Activated CD4-positive, alpha-beta memory T cell treated with anti-CD3 and anti-CD28 coated beads for 36 hours (primary cell): ENCODE measurements at regions not wholly inside any gene's neighbourhood (a gene's known extent, or its start where the extent isn't known, plus 50 kb on each side); places are given as distances from the start of the nearest gene placed in this dataset.

Experiments
- CTCF ChIA-PET: fragments of 350-600 bp; sonication (Branson Sonifier 250); formaldehyde crosslinking; loops from one replicate; lab custom pipeline; 2021; ENCODE audit warnings: antibody characterized with exemption, inconsistent platforms; lab: Charles Lee
- POLR2A ChIA-PET: fragments of 350-600 bp; sonication (Branson Sonifier 250); formaldehyde crosslinking; loops from one replicate; lab custom pipeline; 2021; ENCODE audit warnings: antibody characterized with exemption; lab: Charles Lee
- DNase-seq: peaks from one replicate; pipeline ENCODE4 v3.0.0-alpha.2; 2020
- H3K27ac Mint-ChIP-seq: one replicate; pipeline ENCODE4 v1.8.0; 2021; ENCODE audit warnings: mixed read lengths
- H3K27me3 Mint-ChIP-seq: one replicate; pipeline ENCODE4 v1.8.0; 2021; ENCODE audit warnings: mixed read lengths
- H3K36me3 Mint-ChIP-seq: one replicate; pipeline ENCODE4 v1.8.0; 2021; ENCODE audit warnings: mixed read lengths
- H3K4me1 Mint-ChIP-seq: one replicate; pipeline ENCODE4 v1.8.0; 2021; ENCODE audit warnings: low read depth, mixed read lengths
- H3K4me3 Mint-ChIP-seq: one replicate; pipeline ENCODE4 v1.8.0; 2021; ENCODE audit warnings: mild to moderate bottlenecking, mixed read lengths
- H3K9me3 Mint-ChIP-seq: one replicate; pipeline ENCODE4 v1.8.0; 2021; ENCODE audit warnings: mixed read lengths
- intact Hi-C: fragments of 100-400 bp; cut with micrococcal nuclease; formaldehyde crosslinking; loops from one replicate; pipeline ENCODE4 v1.15.1; 2023

- POLR2A ChIA-PET: no interaction called here
- Mint-ChIP-seq H3K36me3 (no peaks in the 10 kb centered on the region), H3K9me3 (peaks cover 11% of the 10 kb centered on the region), H3K27me3 (no peaks in the 10 kb centered on the region), H3K27ac (no peak overlapping the region), H3K4me1 (no peaks in the 10 kb centered on the region), H3K4me3 (no peak overlapping the region)
- intact Hi-C loops: no loop called here
- CTCF ChIA-PET: no interaction called here
- DNase-seq: no peak
Observed at GRCh38 chr4:32847461-32847860, 2127.3 kb downstream of the PCDH7 start.

GRCh38 chr4:32855622-32856021 lies 2135.5 kb downstream of the PCDH7 start:
- Mint-ChIP-seq H3K9me3 (peaks cover 8% of the 10 kb centered on the region), H3K4me1 (no peaks in the 10 kb centered on the region), H3K27me3 (no peaks in the 10 kb centered on the region), H3K27ac (no peak overlapping the region), H3K4me3 (no peak overlapping the region), H3K36me3 (no peaks in the 10 kb centered on the region)
- intact Hi-C loops: no loop called here
- no peak for DNase-seq
- ChIA-PET CTCF (no interaction called here), POLR2A (no interaction called here)

GRCh38 chr4:32858361-32858760 lies 2138.2 kb downstream of the PCDH7 start:
- intact Hi-C loops: no loop called here
- Mint-ChIP-seq H3K4me3 (no peak overlapping the region), H3K27ac (no peak overlapping the region), H3K4me1 (no peaks in the 10 kb centered on the region), H3K27me3 (no peaks in the 10 kb centered on the region), H3K36me3 (no peaks in the 10 kb centered on the region), H3K9me3 (peaks cover 5% of the 10 kb centered on the region)
- ChIA-PET POLR2A (no interaction called here), CTCF (no interaction called here)
- no peak for DNase-seq

DNA sequence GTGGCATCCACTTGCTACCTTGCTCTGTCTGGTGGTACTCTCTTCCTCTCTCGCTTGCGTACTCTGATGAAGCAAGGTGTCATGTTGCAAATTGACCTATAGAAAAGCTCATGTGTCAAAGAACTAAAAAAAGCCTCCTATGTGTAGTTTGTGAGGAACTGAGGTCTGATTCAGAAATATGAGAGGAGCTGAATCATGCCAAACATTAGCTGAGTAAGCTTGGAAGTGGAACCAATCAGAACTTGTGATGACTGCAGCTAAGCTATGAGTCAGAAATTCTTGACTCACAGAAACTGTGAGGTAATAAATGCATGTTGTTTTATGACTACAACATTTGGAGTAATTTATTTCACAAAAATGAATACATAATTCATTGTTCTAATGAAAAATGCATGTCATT lies 2138.8 kb downstream of the PCDH7 start:
- ChIA-PET POLR2A (no interaction called here), CTCF (no interaction called here)
- Mint-ChIP-seq H3K9me3 (peaks cover 5% of the 10 kb centered on the region), H3K4me1 (no peaks in the 10 kb centered on the region), H3K27me3 (no peaks in the 10 kb centered on the region), H3K27ac (no peak overlapping the region), H3K4me3 (no peak overlapping the region), H3K36me3 (no peaks in the 10 kb centered on the region)
- DNase-seq: no peak
- intact Hi-C loops: no loop called here

- no peaks in the 10 kb centered on the region for H3K36me3 Mint-ChIP-seq
- H3K4me1 Mint-ChIP-seq: no peaks in the 10 kb centered on the region
- POLR2A ChIA-PET: no interaction called here
Observed at GRCh38 chr4:32864713-32865351, 2144.7 kb downstream of the PCDH7 start.

GRCh38 chr4:32876546-32876945 lies 2156.4 kb downstream of the PCDH7 start:
- DNase-seq: no peak
- ChIA-PET CTCF (no interaction called here), POLR2A (no interaction called here)
- H3K4me1 Mint-ChIP-seq: no peaks in the 10 kb centered on the region
- H3K36me3 Mint-ChIP-seq: no peaks in the 10 kb centered on the region
- H3K9me3 Mint-ChIP-seq: peaks cover 16% of the 10 kb centered on the region
- intact Hi-C loops: no loop called here
- no peak overlapping the region for H3K27ac Mint-ChIP-seq
- no peaks in the 10 kb centered on the region for H3K27me3 Mint-ChIP-seq
- H3K4me3 Mint-ChIP-seq: no peak overlapping the region

More at GRCh38 chr4:32864713-32865351, 2144.7 kb downstream of the PCDH7 start:
- Mint-ChIP-seq H3K27ac (no peak overlapping the region), H3K9me3 (peaks cover 7% of the 10 kb centered on the region), H3K27me3 (no peaks in the 10 kb centered on the region), H3K4me3 (no peak overlapping the region)
- CTCF ChIA-PET: no interaction called here
- intact Hi-C loops: no loop called here
- DNase-seq: no peak

- POLR2A ChIA-PET: no interaction called here
- CTCF ChIA-PET: no interaction called here
- no peak for DNase-seq
- Mint-ChIP-seq H3K9me3 (peaks cover 14% of the 10 kb centered on the region), H3K27me3 (no peaks in the 10 kb centered on the region), H3K4me3 (no peak overlapping the region), H3K27ac (no peak overlapping the region), H3K4me1 (no peaks in the 10 kb centered on the region), H3K36me3 (no peaks in the 10 kb centered on the region)
- intact Hi-C loops: no loop called here
Observed at GRCh38 chr4:32879913-32880312, 2159.7 kb downstream of the PCDH7 start.

DNA sequence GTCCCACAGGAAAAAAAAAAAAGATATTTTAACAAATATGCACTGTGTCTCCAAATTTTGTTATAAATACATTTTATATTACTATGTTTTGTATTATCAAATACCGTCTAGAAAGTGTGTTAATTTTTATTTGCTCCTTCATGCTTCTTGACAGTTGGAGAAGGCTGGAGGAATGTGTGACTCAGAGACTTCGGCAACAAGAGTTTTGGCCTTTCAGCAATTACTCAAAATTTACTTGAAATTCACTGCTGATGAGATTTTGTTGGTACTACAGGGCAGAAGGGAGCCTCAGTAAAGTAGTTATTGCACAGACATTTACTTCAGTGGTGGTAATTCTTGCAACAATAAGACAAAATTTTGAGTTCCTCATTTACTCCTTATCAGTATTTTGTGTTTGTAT lies 2164.0 kb downstream of the PCDH7 start:
- Mint-ChIP-seq H3K27me3 (no peaks in the 10 kb centered on the region), H3K27ac (no peak overlapping the region), H3K9me3 (peaks cover 13% of the 10 kb centered on the region), H3K4me1 (no peaks in the 10 kb centered on the region), H3K4me3 (no peak overlapping the region), H3K36me3 (no peaks in the 10 kb centered on the region)
- DNase-seq: no peak
- intact Hi-C loops: no loop called here
- ChIA-PET POLR2A (no interaction called here), CTCF (no interaction called here)

- H3K9me3 Mint-ChIP-seq: peaks cover 2% of the 10 kb centered on the region
- no peaks in the 10 kb centered on the region for H3K4me1 Mint-ChIP-seq
- no peak overlapping the region for H3K27ac Mint-ChIP-seq
- DNase-seq: no peak
- POLR2A ChIA-PET: no interaction called here
- CTCF ChIA-PET: no interaction called here
- no peak overlapping the region for H3K4me3 Mint-ChIP-seq
- no peaks in the 10 kb centered on the region for H3K36me3 Mint-ChIP-seq
- H3K27me3 Mint-ChIP-seq: no peaks in the 10 kb centered on the region
- intact Hi-C loops: no loop called here
Observed at GRCh38 chr4:32890398-32890797, 2170.2 kb downstream of the PCDH7 start.

DNA sequence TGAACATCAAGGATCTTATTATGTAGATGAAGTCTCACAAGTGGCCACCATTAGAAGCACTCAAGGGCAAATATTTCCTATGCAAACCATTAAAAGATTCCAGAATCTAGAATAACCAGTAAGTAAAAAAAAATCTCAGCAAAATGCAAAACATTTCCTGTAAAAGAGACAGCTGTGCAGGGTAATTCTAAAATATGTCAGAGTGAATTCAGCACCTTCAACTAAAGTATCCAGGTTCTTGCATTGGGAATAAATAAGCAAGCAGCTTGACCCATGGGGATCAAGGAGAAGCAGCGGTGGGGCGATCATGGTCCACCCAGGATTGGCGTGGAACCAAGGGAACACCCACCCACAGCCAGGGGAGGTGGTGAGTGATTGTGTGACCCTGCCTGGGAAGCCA lies 2188.9 kb downstream of the PCDH7 start:
- intact Hi-C loops: no loop called here
- no peak overlapping the region for H3K27ac Mint-ChIP-seq
- no peak for DNase-seq
- H3K9me3 Mint-ChIP-seq: peaks cover 22% of the 10 kb centered on the region
- no peaks in the 10 kb centered on the region for H3K27me3 Mint-ChIP-seq
- CTCF ChIA-PET: no interaction called here
- no peaks in the 10 kb centered on the region for H3K36me3 Mint-ChIP-seq
- POLR2A ChIA-PET: no interaction called here
- H3K4me1 Mint-ChIP-seq: no peaks in the 10 kb centered on the region
- H3K4me3 Mint-ChIP-seq: no peak overlapping the region

DNA sequence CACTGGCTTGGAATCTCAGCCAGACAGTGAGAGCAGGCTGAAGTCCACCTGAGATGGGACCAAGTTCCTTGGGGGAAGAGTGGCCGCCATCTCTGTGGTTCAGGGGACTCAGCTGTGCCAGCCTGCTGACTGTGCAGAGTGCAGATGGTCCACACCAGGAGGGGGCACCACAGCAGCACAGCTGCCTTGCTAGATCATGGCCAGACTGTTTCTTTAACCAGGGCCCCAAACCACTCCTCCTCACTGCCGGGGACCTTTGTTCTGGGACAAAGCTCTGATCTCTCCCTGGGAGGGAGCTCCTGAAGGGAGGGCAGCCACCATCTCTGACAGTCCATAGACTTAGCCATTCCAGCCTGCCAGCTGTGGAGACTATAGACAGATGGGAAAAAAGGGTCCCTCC lies 2189.6 kb downstream of the PCDH7 start:
- Mint-ChIP-seq H3K27ac (no peak overlapping the region), H3K27me3 (no peaks in the 10 kb centered on the region), H3K4me3 (no peak overlapping the region), H3K4me1 (no peaks in the 10 kb centered on the region), H3K36me3 (no peaks in the 10 kb centered on the region), H3K9me3 (peaks cover 19% of the 10 kb centered on the region)
- no peak for DNase-seq
- ChIA-PET CTCF (no interaction called here), POLR2A (no interaction called here)
- intact Hi-C loops: no loop called here

GRCh38 chr4:32917586-32917985 lies 2197.4 kb downstream of the PCDH7 start:
- ChIA-PET CTCF (no interaction called here), POLR2A (no interaction called here)
- no peak for DNase-seq
- Mint-ChIP-seq H3K27me3 (no peaks in the 10 kb centered on the region), H3K9me3 (peaks cover 11% of the 10 kb centered on the region), H3K4me1 (no peaks in the 10 kb centered on the region), H3K36me3 (no peaks in the 10 kb centered on the region), H3K27ac (no peak overlapping the region), H3K4me3 (no peak overlapping the region)
- intact Hi-C loops: no loop called here

GRCh38 chr4:32929796-32930699 lies 2209.9 kb downstream of the PCDH7 start:
- Mint-ChIP-seq H3K36me3 (no peaks in the 10 kb centered on the region), H3K27me3 (no peaks in the 10 kb centered on the region), H3K27ac (no peak overlapping the region), H3K4me3 (no peak overlapping the region), H3K9me3 (peaks cover 12% of the 10 kb centered on the region), H3K4me1 (no peaks in the 10 kb centered on the region)
- intact Hi-C loops: no loop called here
- DNase-seq: no peak
- ChIA-PET CTCF (no interaction called here), POLR2A (no interaction called here)
